ENCODE measurements at regions not wholly inside any gene's neighbourhood (a gene's known extent, or its start where the extent isn't known, plus 50 kb on each side); places are given as distances from the start of the nearest gene placed in this dataset.
"Not testable (repeated sequence)": the region's sequence is repeated elsewhere in the genome, so short reads cannot be mapped to it uniquely, and the experiment has no call there.

GRCh38 chr15:60264088-60264487, 133.7 kb downstream of the ANXA2 start:
- DNase-seq = no peak

DNA sequence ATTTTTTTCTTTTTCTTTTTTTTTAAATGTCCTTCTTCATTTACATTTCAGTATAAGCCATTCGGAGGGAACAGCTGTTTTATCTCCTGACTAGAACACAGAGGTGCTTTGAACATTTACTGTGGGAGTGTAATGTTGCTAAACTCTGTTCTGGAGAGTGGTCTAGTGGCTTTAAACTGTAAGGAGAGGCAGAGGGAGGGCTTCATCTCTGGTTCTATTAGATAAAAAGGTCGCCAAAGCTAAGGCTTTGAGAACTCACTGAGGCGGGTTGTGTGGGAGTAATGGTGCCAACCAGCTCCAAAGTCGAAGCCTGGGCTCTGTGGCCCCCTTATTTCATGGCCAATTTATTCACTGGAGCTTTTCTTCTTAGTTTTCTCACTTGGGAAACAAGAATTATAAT, 133.2 kb downstream of the ANXA2 start:
- no peak for DNase-seq

DNA sequence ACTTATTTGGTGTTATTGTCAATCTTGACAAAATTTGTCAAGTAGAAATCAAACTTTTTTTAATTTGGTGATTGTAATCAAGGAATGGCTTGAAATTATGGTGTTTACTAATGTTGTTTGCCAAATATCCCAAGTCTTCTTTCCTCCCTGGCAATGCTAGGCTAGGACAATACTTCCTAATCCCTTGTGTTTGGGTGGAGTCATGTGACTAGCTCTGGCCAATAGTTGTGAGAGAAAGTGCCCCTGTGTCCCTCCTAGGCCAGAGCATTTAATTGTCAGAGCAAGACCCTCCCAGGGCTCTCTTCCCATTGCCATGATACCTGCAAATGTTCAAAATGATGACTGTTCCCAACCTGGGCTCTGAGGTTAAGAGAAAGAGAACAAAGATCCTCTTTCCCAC, 132.7 kb downstream of the ANXA2 start:
- no peak for DNase-seq

DNA sequence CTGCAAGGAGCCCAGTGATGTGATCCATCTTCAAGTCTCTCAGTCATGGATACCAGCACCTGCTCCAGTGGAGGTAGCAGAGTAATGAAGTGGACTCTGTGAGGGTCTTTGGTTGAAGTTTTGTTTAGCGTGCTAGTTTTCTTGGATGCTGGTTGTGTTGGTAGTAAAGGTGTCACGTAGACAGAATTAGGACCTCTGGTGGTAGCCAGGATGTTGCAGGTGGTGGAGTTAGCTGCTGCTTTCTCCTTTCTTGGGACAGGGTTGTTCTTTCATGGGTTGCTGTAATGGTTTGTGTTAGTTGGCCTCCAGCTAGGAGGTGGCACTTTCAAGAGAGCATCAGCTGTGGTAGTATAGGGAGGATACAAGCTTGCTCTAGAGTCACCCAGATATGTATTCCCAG, 125.2 kb downstream of the ANXA2 start:
- no peak for DNase-seq

GRCh38 chr15:60275624-60276023, 122.2 kb downstream of the ANXA2 start:
- no peak for DNase-seq

GRCh38 chr15:60278879-60279278, 118.9 kb downstream of the ANXA2 start:
- DNase-seq = no peak

DNA sequence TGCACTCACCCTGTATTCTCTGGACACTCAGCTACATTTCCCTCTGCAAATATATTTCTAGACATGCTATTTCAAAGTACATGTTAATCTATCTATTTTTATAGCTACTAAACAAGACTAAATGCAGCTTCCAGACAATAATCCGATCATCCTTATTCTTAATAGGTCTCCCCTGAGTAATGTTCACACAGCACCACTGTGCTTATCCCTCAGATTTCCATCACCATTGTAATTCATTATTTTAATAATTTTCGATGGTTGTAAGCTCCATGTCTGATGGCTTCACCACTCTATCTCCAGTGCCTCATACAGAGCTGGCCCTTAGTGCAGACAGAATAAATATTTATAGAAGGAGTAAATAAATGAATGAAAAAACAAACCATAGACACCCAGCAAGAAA, 117.5 kb downstream of the ANXA2 start:
- no peak for DNase-seq

DNA sequence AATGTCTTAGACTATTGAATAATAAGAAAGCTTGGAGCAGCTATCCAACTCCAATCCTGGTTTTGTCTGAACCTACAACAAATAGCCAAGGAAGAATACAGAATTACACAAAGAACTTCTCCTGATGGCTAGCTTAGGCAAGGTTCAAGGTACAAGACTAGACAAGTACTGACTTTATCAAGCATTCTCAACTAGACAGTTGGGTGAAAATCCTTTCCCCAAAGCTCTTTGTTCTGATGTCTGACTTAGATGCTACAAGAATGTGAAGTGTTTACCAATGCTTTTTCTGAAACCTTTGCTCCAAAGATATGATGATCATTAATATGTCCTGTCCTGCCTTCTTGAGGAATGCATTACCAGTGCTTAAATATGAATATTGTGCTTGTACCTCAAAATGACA, 113.8 kb downstream of the ANXA2 start:
- no peak for DNase-seq

- not testable (repeated sequence) for DNase-seq
Observed at GRCh38 chr15:60295901-60296300, 101.9 kb downstream of the ANXA2 start.

DNA sequence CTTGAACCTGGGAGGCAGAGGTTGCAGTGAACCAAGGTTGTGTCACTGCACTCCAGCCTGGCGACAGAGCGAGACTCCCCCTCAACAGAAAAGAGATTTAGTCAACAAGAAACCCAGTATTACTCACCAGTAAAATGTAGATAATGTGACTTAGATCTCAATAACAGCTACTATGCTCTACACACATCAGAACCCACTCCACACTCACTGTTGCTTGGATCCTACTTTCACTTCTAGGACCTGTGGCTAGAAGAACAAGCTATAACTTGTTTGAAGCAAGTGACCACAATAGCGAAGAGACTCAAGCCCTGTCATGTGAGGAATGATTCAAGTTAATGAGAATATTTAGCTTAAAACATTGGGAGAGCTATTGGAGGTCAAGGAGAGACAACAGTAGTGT, 100.7 kb downstream of the ANXA2 start:
- DNase-seq = no peak
